GM18858 (cell line): ENCODE measurements at regions not wholly inside any gene's neighbourhood (a gene's known extent, or its start where the extent isn't known, plus 50 kb on each side); places are given as distances from the start of the nearest gene placed in this dataset.

ENCODE experiments used
- ATAC-seq: cut with Tn5 transposase; IDR thresholded peaks from one replicate; pipeline ENCODE4 v1.9.1; 2021; ENCODE audit not compliant: unreplicated experiment

- no peak for ATAC-seq
Observed at GRCh38 chr3:66165660-66166059, 55.1 kb upstream of the SLC25A26 start.

GRCh38 chr3:66164155-66164554 lies 56.6 kb upstream of the SLC25A26 start:
- no peak for ATAC-seq

- ATAC-seq = no peak
Observed at GRCh38 chr3:66163222-66163621, 57.6 kb upstream of the SLC25A26 start.

- no peak for ATAC-seq
Observed at GRCh38 chr3:66162766-66163165, 58.0 kb upstream of the SLC25A26 start.

GRCh38 chr3:66158933-66159683 lies 61.7 kb upstream of the SLC25A26 start:
- no peak for ATAC-seq

GRCh38 chr3:66154444-66154861 lies 66.3 kb upstream of the SLC25A26 start:
- no peak for ATAC-seq

GRCh38 chr3:66153481-66154443 lies 67.0 kb upstream of the SLC25A26 start:
- ATAC-seq = no peak

GRCh38 chr3:66152336-66152735 lies 68.5 kb upstream of the SLC25A26 start:
- no peak for ATAC-seq

GRCh38 chr3:66150977-66151376 lies 69.8 kb upstream of the SLC25A26 start:
- no peak for ATAC-seq

- ATAC-seq = no peak
Observed at GRCh38 chr3:66149269-66149668, 71.5 kb upstream of the SLC25A26 start.

- no peak for ATAC-seq
Observed at GRCh38 chr3:66145408-66145733, 75.4 kb upstream of the SLC25A26 start.

- ATAC-seq = no peak
Observed at GRCh38 chr3:66144568-66145407, 76.0 kb upstream of the SLC25A26 start.

GRCh38 chr3:66142079-66142478 lies 78.7 kb upstream of the SLC25A26 start:
- no peak for ATAC-seq

- ATAC-seq = peak; percentile 81
Observed at GRCh38 chr3:66140743-66141372, 79.9 kb upstream of the SLC25A26 start.

GRCh38 chr3:66140106-66140505 lies 80.7 kb upstream of the SLC25A26 start:
- ATAC-seq = no peak

GRCh38 chr3:66139415-66139814 lies 81.4 kb upstream of the SLC25A26 start:
- no peak for ATAC-seq

GRCh38 chr3:66138336-66139313 lies 82.2 kb upstream of the SLC25A26 start:
- ATAC-seq = no peak

- ATAC-seq = no peak
Observed at GRCh38 chr3:66136597-66136996, 84.2 kb upstream of the SLC25A26 start.

GRCh38 chr3:66133853-66134445 lies 86.9 kb upstream of the SLC25A26 start:
- no peak for ATAC-seq
